GM21737 (cell line): ENCODE measurements at regions not wholly inside any gene's neighbourhood (a gene's known extent, or its start where the extent isn't known, plus 50 kb on each side); places are given as distances from the start of the nearest gene placed in this dataset.
"Not testable (repeated sequence)": the region's sequence is repeated elsewhere in the genome, so short reads cannot be mapped to it uniquely, and the experiment has no call there.

Source experiments
- ATAC-seq: cut with Tn5 transposase; IDR thresholded peaks from one replicate; pipeline ENCODE4 v1.9.1; 2021; ENCODE audit warnings: mild to moderate bottlenecking, moderate library complexity; ENCODE audit not compliant: unreplicated experiment

GRCh38 chr12:58412461-58413060, 471.2 kb downstream of the ATP23 start:
- no peak for ATAC-seq

DNA sequence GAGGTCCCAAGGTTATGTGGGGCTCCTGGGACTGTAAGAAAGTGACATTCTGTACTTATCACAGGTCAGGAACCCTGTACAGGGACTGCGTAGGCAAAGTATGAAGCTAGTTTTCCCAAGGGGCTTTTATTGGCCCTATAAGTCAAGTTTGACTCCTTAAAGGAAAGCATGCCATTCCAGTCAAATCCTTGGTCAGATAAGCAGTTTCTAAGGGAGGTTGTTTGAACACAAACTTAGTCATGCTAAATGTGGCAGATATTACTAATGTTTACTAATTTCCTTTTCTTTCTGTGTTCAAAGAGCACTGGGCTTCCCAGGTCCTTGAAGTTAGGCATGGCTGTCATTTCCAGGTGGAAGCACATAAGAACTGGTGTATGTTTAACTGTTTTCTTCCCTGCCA, 472.4 kb downstream of the ATP23 start:
- ATAC-seq = no peak

DNA sequence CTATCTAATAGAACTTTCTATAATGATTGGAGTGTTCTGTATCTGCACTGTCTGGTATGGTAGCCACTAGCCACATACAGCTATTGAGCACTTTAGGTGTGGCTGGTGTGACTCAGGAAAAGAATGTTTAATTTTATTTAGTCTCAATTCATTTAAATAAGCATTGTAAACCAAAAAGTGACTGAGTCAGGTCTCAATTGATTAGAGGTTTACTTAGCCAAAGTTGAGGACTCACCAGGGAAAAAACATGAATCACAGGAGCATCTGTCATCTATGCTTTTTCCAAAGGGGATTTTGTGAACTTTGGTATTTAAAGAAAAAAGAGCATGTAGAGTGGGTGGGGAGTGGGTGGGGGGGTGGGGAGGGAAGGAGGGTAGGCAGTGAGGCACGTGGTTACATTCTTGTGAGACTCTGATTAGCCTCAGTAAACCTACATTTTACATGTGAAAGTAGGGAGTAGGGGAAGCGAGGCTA, 473.1 kb downstream of the ATP23 start:
- no peak for ATAC-seq

DNA sequence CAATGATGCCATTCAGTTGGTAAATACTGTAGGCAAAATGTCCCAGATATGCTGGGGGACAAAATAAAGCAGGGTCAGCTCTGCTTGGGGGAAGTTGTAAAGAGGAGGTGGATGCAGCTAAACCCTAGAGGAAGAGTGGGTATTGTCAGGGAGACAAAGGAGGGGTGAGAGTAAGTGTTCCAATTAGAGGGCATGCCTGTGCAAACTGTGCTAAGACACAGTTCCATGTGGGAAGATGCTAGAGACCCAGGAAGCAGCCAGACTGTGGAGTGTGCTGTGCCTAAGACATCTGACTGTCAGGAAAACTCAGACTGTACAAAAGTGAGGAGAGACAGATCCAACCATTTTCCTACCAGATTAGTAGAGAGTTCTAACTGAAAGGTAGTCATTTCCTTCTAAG, 474.3 kb downstream of the ATP23 start:
- ATAC-seq = no peak

DNA sequence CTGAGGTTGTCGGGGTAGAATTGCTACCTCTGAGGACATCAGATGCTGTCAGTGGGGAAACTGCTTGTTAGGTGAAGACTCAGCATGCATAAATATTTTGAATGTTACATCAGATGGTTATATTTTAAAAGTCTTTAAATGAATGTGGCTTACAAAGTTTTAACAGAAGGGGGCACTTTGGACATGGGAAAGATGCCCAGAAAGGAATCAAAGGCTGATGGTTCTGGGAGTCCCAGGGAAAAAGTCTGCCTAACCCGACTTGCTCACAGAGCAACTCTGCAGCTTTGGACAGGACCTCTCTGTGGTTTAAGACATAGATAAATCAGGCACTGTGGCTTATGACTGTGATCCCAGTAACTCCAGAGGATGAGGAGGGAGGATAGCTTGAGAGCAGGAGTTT, 474.9 kb downstream of the ATP23 start:
- ATAC-seq = no peak

DNA sequence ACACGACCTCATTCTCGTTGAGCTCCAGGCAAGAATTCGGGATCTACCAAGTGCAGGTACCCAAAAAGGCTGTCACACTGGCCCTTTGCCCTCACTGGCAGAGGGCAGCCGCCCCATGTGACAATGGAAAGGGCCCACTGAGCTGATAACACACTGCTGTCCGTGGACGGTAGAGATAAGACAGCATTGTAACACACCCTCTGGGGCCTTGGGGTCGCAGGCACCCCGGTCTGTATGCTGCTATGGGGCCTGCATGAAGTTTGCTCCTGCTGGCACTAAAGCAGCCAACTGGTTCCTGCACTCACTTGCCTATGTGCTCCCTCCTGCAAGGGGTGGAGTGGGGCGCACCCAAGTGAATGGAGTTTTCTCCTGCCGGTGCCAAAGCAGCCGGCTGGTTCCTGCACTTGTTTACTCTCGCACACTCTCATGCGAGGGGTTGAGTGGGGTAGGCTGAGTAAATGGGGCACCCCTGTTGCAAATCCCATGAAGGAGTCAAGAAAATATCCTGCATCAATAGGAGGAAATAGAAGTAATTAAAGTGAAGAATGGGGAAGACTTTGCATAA, 477.9 kb downstream of the ATP23 start:
- no peak for ATAC-seq

DNA sequence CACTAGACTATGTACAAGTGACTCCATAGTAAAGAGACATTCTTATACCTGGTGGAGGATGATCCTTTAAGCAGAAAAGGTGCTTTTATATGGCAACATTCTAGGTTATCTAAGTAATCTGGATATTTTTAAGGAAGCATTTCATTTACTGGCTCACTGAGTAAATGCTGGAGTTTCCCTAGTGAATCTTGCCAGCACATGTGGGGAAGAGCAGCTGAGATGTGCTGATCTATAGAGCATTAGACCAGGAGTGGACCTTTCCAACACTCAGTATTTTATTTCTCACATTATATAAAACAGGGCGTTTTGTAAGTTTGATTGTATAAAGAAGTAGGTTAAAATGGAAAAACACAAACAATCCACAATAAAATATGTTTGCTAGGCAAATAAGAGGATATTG, 478.5 kb downstream of the ATP23 start:
- no peak for ATAC-seq

GRCh38 chr12:58420503-58420902, 479.1 kb downstream of the ATP23 start:
- no peak for ATAC-seq

DNA sequence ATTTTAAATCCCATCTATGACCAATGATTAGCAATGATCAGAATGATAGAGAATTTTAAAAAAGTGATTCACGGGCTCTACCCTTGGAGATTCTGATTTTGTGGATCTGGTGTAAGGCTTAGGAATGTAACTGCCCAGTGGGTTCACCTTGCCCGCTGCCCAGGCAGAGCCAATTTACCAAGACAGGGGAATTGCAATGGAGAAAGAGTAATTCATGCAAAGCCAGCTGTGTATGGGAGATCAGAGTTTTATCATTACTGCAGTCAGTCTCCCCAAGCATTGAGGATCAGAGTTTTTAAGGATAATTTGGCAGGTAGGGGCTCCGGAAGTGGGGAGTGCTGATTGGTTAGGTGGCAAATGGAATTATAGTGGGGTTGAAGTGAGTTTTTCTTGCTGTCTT, 480.6 kb downstream of the ATP23 start:
- ATAC-seq = no peak

DNA sequence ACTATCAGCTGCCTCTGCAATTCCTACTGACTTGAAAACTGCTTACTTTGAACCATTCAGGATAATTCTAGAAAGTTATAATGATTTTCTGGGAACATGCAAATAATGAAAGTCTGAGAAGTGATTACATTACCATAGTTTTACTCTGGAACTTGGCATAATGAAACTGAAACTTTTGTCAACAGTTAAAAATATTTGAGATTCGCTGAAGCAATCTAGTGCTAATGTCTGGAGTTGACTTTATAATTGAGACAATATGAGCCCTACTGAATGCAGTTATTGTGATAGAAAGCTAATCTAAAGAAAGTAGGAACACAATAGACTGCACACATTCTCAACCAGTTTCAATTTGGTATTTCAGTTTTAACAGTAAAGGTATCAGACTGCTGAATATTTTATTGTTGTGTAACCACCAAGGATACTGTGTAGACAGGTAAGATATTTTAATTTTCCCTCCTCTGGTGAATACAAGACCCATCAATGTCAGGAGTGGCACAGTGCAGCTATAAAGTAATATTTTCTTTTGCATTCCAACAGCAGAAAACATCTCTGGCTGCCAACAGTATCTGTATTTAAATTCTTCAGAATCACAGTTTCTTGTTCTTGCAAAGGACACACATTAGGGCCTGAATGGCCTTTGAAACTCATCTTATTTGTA, 483.5 kb downstream of the ATP23 start:
- ATAC-seq = peak; percentile 40

DNA sequence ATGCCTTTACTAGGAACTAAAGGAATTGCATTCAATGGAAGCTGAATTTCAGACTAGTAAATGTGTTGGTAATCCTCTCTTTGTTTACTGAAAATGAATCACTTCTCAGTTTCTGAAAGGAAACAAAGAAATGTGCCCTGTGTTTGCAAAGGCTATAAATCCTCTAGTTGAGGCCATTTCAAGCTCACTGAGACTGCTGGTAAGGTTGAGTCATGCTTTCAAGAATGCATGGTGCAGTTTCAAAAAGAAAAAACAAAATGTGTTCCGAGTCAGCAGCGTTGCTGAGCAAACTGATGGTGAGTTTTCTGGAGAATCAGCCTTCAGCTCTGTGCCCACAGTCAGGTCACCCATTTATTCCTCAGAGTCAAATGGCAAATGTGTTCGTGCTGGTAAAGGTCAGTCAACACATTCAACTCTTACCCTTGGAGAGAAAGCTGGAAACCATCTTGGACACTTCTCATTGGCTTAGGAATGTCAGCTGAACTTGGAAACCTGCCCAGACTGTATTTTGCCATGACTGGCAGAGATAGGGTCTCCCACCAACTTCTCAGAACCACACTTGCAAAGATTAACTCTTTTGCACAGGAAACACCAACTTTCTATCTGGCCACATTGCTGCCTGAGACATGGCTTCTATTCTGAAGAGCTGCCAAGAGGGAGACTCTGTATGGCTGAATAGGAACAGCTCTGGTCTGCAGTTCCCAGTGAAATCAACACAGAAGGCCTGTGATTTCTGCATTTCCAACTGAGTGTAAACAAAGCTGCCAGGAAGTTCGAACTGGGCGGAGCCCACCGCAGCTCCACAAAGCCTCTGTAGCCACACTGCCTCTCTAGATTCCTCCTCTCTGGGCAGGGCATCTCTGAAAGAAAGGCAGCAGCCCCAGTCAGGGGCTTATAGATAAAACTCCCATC, 484.4 kb downstream of the ATP23 start:
- peak; percentile 91 for ATAC-seq

- ATAC-seq = not testable (repeated sequence)
Measured at GRCh38 chr12:58426437-58426836, 485.1 kb downstream of the ATP23 start.

GRCh38 chr12:58433959-58434358, 486.3 kb downstream of the LRIG3 start:
- ATAC-seq = no peak

DNA sequence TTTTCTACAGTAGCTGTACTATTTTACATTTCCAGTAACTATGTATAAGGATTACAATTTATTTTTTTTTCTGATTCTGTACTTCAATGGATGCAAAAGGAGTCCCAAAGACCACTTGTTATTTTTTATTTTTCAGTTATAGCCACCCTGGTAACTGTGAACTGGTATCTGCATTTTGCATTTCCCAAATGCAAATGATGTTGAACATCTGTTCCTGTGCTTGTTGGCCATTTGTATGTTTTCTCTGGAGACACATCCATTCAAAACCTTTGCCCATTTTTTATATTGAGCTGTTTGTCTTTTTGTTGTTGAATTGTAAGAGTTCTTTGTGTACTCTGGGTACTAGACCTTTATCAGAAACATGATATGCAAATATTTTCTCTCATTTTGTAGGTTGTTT, 485.6 kb downstream of the LRIG3 start:
- ATAC-seq = no peak

DNA sequence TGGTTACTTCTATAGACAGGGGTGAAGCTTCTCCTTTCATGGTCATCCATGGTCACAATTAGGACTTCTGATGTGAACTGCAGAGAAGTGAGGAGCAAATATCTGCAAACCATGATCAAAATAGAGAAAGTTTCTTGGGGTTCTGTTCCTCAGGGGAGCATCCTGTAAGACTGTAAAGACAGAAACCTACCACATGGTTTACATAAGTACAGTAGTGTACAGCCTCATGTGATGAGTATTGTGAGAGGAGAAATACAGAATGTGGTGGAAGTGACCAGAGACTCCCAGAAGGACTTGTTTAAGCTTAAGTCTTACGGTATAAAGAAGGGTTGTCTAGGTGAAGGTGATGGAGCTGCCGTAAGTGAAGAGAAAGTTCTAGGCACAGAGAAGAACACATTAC, 484.7 kb downstream of the LRIG3 start:
- ATAC-seq = no peak

DNA sequence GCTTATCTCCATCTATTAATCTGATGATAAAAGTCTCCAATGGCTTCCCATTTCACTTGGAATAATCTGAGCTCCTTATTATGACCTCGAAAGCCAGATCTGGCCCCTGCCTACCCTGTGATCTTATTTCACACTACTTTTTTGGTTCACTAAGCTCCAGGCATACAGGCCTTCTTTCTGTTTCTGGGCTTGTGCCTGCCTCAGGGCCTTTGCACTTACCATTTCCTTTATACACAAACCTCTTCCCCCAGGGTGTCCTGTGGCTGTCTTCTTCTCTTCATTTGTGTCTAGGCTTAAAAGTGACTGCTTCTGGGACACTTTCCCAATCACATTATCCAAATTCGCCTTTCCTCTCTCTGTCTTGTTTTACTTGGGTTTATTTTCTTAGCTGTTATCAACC, 478.8 kb downstream of the LRIG3 start:
- no peak for ATAC-seq

- no peak for ATAC-seq
Measured at GRCh38 chr12:58443273-58443980, 476.9 kb downstream of the LRIG3 start.

DNA sequence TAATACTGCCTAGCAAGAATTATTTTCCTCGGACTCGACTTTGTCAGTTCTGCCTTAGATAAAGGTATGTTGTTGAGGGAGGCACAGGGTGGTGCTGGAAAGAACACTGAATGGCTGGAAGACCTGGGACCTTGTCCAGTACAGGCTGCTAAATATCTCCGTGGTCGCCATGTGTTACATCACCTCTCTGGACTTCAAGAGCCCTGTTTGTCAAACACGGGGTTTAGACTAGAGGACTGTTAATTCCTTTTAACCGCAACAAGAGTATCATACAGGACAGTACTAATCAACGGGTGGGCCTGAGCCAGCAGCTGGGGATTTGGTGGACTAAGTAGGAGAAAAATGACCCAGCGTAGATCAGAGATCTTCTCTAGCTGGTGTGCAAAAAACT, 476.3 kb downstream of the LRIG3 start:
- ATAC-seq = no peak

- ATAC-seq = no peak
Measured at GRCh38 chr12:58450868-58451482, 469.3 kb downstream of the LRIG3 start.

GRCh38 chr12:58452546-58452945, 467.8 kb downstream of the LRIG3 start:
- ATAC-seq = no peak
